ENCODE measurements at regions not wholly inside any gene's neighbourhood (a gene's known extent, or its start where the extent isn't known, plus 50 kb on each side); places are given as distances from the start of the nearest gene placed in this dataset.

GRCh38 chr4:167645358-167645757 is 411.1 kb upstream of the SPOCK3 start:
- no peak for TF ChIP-seq POLR2A (IDR thresholded peaks at IDR 0.05)
- TF ChIP-seq CTCF (IDR thresholded peaks at IDR 0.05), result no peak

All from thyroid gland (tissue), 4 donors.